GM19397 (cell line): ENCODE measurements at regions not wholly inside any gene's neighbourhood (a gene's known extent, or its start where the extent isn't known, plus 50 kb on each side); places are given as distances from the start of the nearest gene placed in this dataset.

ENCODE experiments used
- ATAC-seq: cut with Tn5 transposase; IDR thresholded peaks from one replicate; pipeline ENCODE4 v1.9.1; 2021; ENCODE audit warnings: mild to moderate bottlenecking, moderate library complexity; ENCODE audit not compliant: unreplicated experiment

DNA sequence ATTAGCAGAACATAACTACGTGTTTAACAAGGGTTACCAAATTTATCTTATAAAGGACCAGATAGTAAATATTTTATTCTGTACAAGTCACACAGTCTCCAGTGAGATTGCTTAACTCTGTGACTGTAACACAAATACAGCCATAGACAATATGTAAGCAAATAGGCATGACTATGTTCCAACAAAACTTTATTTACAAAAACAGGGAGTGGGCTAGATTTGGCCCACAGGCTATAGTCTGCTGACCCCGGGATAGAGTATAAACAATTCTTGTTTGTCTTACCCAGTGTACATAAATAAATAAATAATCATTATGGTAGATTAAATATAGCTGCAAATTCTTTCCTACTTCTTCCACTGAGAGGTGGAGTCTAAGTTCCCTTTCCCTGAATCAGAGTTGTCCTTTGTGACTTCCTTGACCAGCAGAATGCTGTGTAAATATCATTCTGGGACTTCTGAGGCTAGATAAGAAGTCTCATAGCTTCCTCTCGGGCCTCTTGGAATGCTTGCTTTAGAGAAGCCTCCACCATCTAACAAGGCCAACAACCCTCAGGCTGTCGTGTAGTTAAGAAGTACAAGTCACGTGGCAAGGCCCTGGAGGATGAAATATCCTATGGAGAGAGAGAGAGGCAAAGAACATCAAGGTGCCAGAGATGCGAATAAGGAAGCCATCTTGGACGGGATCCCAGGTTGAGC lies 59.1 kb upstream of the TMEM244 start:
- ATAC-seq: no peak

DNA sequence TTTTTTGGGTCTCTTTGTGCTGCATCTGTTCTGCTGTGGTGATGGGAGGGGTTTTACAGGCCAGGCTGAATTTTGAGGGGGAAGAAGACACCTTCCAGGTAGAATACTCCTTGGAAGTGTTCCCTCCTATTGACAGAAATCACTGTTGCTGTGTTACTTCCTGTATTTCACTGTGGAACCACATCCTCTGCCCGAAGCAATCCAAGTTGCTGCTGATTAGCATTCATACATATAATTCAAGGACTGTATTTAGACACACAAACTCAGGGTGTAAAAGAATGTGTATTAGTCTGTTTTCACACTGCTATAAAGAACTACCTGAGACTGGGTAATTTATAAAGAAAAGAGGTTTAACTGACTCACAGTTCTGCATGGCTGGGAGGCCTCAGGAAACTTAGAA lies 50.6 kb upstream of the TMEM244 start:
- no peak for ATAC-seq
